ENCODE measurements at regions not wholly inside any gene's neighbourhood (a gene's known extent, or its start where the extent isn't known, plus 50 kb on each side); places are given as distances from the start of the nearest gene placed in this dataset.

DNA sequence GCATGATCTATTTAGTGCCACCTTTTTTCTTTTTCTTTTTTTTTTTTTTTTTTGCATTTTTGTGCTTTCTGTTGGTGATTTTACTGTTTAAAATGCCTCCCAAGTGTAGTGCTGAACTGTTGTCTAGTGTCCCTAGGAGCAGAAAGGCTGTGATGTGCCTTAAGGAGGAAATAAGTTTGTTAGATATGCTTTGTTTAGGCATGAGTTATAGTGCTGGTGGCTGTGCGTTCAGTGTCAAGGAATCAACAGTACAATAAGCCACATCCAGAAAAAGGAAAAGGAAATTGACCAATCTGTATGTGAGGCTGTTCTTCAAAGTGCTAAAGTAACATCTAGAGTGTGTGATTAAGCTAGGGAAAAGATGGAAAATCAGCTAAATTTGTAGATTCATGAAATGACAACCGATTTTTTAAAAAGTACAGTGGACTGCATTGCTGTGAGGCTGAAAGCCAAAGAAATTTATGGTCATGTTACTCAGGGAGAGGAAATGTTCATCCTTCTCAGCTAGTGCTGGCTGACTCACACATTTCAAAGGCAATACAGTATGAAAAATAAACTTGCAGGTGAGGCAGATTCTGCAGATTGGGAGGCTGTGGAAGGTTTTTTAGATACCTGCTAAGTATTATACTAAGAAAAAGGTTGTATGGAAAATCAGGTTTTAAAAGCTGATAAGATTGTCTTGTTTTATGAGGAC is 122.7 kb upstream of the ADCY1 start:
- no peak overlapping the region for H3K27ac ChIP-seq (replicated peaks)
- intact Hi-C loops (cut with micrococcal nuclease), result no loop called here
- H3K4me1 ChIP-seq, result no peaks in the 10 kb centered on the region
- no peak for DNase-seq
- H3K9me3 ChIP-seq (replicated peaks), result no peaks in the 10 kb centered on the region
- no peak overlapping the region for H3K4me3 ChIP-seq
- TF ChIP-seq, protein P1, sequence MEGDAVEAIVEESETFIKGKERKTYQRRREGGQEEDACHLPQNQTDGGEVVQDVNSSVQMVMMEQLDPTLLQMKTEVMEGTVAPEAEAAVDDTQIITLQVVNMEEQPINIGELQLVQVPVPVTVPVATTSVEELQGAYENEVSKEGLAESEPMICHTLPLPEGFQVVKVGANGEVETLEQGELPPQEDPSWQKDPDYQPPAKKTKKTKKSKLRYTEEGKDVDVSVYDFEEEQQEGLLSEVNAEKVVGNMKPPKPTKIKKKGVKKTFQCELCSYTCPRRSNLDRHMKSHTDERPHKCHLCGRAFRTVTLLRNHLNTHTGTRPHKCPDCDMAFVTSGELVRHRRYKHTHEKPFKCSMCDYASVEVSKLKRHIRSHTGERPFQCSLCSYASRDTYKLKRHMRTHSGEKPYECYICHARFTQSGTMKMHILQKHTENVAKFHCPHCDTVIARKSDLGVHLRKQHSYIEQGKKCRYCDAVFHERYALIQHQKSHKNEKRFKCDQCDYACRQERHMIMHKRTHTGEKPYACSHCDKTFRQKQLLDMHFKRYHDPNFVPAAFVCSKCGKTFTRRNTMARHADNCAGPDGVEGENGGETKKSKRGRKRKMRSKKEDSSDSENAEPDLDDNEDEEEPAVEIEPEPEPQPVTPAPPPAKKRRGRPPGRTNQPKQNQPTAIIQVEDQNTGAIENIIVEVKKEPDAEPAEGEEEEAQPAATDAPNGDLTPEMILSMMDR (IDR thresholded peaks at IDR 0.05; ENCODE audit: borderline replicate concordance), result no peak
- no peaks in the 10 kb centered on the region for H3K36me3 ChIP-seq
- peaks cover 29% of the 10 kb centered on the region for H3K27me3 ChIP-seq (ENCODE audit: low read depth)

DNA sequence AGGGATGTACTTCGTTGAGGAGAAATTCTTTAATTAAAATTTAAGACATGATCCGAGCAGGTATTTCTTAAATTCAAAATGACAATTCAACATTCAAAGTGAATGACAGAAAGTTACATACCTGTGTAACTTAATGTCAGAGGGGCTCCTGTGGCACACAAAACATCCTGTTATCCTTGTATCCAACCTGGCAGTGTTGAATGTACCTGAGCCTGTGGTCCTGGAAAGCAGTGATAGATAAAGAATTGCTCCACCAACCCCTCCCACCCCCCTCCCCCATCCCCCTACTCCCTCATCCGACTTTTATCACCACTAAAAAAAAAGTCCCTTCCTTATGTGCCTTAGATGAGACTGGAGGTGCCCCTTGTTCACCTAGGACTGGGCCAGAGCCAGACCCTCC is 119.4 kb upstream of the ADCY1 start:
- peaks cover 31% of the 10 kb centered on the region for H3K27me3 ChIP-seq (ENCODE audit: low read depth)
- TF ChIP-seq, protein P1 (IDR thresholded peaks at IDR 0.05; ENCODE audit: borderline replicate concordance), result no peak
- H3K4me3 ChIP-seq, result no peak overlapping the region
- no peak for DNase-seq
- H3K27ac ChIP-seq (replicated peaks), result no peak overlapping the region
- no peaks in the 10 kb centered on the region for H3K4me1 ChIP-seq
- no peaks in the 10 kb centered on the region for H3K36me3 ChIP-seq
- intact Hi-C loops (cut with micrococcal nuclease), result no loop called here
- no peaks in the 10 kb centered on the region for H3K9me3 ChIP-seq (replicated peaks)

DNA sequence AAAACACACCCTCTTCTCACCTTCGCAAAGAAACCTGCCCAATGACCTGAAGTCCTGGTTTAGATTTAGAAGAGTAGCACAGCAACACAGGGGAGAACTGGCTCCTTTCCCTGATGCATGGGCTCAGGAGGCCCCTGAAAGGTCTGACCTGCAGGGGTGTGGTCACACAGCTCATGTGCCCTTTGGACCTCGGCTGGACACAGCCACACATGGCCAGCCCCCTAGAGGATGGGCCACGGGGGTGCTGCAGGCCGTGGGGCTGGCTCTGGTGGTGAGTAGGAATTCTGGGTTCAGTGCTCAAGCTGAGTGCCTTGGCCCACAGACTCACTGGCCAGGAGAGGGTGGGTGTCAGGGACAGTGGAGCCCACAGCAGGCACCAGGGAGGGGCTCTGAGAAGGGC is 118.5 kb upstream of the ADCY1 start:
- Histone ChIP-seq H3K4me3 (no peak overlapping the region), H3K27me3 (ENCODE audit: low read depth) (peaks cover 31% of the 10 kb centered on the region), H3K36me3 (no peaks in the 10 kb centered on the region), H3K27ac (replicated peaks) (no peak overlapping the region), H3K9me3 (replicated peaks) (no peaks in the 10 kb centered on the region), H3K4me1 (no peaks in the 10 kb centered on the region)
- no peak for DNase-seq
- TF ChIP-seq, protein P1 (IDR thresholded peaks at IDR 0.05; ENCODE audit: borderline replicate concordance), result no peak
- intact Hi-C loops (cut with micrococcal nuclease), result no loop called here

DNA sequence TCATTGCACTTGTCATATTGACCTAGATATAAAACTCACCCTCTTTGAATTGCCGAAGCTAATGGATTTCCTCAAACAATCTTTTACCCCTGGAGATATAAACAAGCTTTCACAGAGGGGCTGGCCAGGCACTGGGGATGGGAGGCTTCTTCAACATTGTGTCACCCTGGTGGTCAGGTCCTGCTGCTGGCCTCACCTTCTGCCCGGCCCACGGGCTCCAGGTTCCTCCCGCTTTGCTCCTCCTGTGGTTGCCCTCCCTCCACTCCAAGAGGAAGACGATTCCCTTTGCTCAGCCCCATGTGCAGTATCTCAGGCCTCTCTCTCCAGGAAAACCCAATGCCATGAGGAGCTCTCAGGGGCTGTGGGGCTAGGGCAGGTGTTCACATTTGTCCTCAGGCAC is 118.1 kb upstream of the ADCY1 start:
- intact Hi-C loops (cut with micrococcal nuclease), result no loop called here
- no peak overlapping the region for H3K4me3 ChIP-seq
- TF ChIP-seq, protein P1 (IDR thresholded peaks at IDR 0.05; ENCODE audit: borderline replicate concordance), result no peak

DNA sequence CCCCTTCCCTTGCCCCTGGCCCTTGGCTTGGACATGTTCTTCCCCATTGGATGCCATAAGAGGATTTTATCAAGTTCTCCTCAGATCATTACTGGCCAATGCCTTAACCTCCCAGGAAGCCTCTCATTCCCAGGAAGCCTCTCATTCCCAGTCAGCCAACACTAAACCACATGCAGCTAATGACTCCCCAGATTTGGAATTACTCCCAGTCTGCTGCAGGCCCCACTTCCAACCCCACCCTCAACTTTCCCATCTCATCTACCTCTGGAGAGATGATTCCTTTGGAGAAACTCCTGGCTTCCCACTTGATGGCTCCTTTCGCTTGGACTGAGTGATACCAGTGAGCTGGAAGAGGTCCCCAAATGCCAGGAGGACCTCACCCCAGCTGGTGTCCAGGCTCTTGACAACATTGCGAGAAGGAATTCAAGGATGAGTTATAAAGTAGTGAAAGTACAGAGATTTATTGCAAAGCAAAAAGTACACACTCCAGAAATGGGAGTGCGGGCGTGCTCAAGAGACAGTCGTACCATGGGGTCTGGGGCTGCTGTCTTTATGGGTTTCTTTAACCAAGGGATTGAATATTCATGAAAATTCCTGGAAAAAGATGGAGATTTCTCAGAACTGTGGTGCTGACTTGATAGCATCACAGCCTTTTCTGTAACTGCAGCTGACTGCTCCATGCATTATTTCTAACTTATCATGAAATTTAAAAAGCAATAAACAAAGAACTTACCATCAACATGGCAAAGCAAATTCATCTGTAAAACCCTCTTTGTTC is 117.2 kb upstream of the ADCY1 start:
- TF ChIP-seq, protein P1 (IDR thresholded peaks at IDR 0.05; ENCODE audit: borderline replicate concordance), result no peak
- no peak for DNase-seq
- Histone ChIP-seq H3K36me3 (no peaks in the 10 kb centered on the region), H3K4me1 (no peaks in the 10 kb centered on the region), H3K9me3 (replicated peaks) (no peaks in the 10 kb centered on the region), H3K27ac (replicated peaks) (no peak overlapping the region), H3K27me3 (ENCODE audit: low read depth) (peaks cover 31% of the 10 kb centered on the region), H3K4me3 (no peak overlapping the region)
- intact Hi-C loops (cut with micrococcal nuclease), result no loop called here

More for the DNA sequence above, 118.1 kb upstream of the ADCY1 start:
- peaks cover 31% of the 10 kb centered on the region for H3K27me3 ChIP-seq (ENCODE audit: low read depth)
- no peak for DNase-seq
- no peaks in the 10 kb centered on the region for H3K4me1 ChIP-seq
- no peak overlapping the region for H3K27ac ChIP-seq (replicated peaks)
- no peaks in the 10 kb centered on the region for H3K36me3 ChIP-seq
- H3K9me3 ChIP-seq (replicated peaks), result no peaks in the 10 kb centered on the region

Measured in left ventricle myocardium inferior (tissue), 1 donor.